ENCODE measurements at regions not wholly inside any gene's neighbourhood (a gene's known extent, or its start where the extent isn't known, plus 50 kb on each side); places are given as distances from the start of the nearest gene placed in this dataset.

DNA sequence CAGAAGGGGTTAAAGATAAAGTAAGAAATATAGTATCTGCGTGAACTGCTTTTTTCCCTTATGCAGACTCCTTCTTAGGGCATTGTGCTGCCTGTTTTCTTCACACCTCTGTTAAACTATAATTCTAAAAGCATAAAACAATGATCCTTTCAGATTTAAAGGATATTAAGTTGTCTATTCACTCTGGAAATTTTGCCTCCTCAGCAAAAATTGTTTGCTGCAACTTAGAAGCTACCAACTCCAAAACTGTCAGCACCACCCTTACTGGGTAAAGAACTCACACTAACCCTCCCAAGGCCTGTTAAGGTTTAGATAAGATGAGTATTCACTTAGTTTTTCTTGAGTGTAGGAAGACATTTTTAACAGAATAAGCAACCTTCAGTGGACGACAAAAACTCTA lies 259.5 kb downstream of the KDM5D start:
- TF ChIP-seq, protein P1, sequence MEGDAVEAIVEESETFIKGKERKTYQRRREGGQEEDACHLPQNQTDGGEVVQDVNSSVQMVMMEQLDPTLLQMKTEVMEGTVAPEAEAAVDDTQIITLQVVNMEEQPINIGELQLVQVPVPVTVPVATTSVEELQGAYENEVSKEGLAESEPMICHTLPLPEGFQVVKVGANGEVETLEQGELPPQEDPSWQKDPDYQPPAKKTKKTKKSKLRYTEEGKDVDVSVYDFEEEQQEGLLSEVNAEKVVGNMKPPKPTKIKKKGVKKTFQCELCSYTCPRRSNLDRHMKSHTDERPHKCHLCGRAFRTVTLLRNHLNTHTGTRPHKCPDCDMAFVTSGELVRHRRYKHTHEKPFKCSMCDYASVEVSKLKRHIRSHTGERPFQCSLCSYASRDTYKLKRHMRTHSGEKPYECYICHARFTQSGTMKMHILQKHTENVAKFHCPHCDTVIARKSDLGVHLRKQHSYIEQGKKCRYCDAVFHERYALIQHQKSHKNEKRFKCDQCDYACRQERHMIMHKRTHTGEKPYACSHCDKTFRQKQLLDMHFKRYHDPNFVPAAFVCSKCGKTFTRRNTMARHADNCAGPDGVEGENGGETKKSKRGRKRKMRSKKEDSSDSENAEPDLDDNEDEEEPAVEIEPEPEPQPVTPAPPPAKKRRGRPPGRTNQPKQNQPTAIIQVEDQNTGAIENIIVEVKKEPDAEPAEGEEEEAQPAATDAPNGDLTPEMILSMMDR (IDR thresholded peaks at IDR 0.05; ENCODE audit: insufficient read depth, low read length, severe bottlenecking), result no peak
- no peak overlapping the region for H3K4me3 ChIP-seq (ENCODE audit: low read depth, low read length)
- no peaks in the 10 kb centered on the region for H3K36me3 ChIP-seq (ENCODE audit: control insufficient read depth, insufficient read depth, low read length)
- DNase-seq (ENCODE audit: low read depth) (no peak), FAIRE-seq (no peak)
- no peaks in the 10 kb centered on the region for H3K27me3 ChIP-seq (ENCODE audit: control insufficient read depth, insufficient read depth, low read length)

- FAIRE-seq (no peak), DNase-seq (ENCODE audit: low read depth) (no peak)
- no peaks in the 10 kb centered on the region for H3K36me3 ChIP-seq (ENCODE audit: control insufficient read depth, insufficient read depth, low read length)
- TF ChIP-seq, protein P1 (IDR thresholded peaks at IDR 0.05; ENCODE audit: insufficient read depth, low read length, severe bottlenecking), result no peak
- no peak overlapping the region for H3K4me3 ChIP-seq (ENCODE audit: low read depth, low read length)
- no peaks in the 10 kb centered on the region for H3K27me3 ChIP-seq (ENCODE audit: control insufficient read depth, insufficient read depth, low read length)
These were observed 265.4 kb downstream of the KDM5D start for GRCh38 chrY:19479141-19479540.

DNA sequence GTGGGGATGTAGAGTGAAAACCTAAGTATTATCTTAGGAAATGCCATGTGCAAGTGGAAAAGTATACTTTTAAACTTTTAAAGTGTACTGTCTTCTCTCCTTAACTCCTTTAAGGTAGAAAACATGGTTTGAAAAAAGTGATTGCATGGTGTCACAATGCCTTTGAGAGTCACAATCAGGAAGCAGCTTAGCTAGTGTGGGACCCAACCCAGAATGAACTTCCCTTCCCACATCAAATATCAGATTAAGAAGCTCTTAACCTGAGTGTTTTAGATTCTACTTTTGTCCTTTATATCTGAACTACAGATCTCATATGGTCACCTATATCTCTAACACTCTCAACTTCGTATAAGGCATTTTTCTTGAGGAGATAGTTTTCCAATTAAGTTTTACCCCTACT lies 266.6 kb downstream of the KDM5D start:
- Histone ChIP-seq H3K4me3 (ENCODE audit: low read depth, low read length) (no peak overlapping the region), H3K27me3 (ENCODE audit: control insufficient read depth, insufficient read depth, low read length) (no peaks in the 10 kb centered on the region), H3K36me3 (ENCODE audit: control insufficient read depth, insufficient read depth, low read length) (no peaks in the 10 kb centered on the region)
- TF ChIP-seq, protein P1 (IDR thresholded peaks at IDR 0.05; ENCODE audit: insufficient read depth, low read length, severe bottlenecking), result no peak
- FAIRE-seq (no peak), DNase-seq (ENCODE audit: low read depth) (no peak)

- H3K4me3 ChIP-seq (ENCODE audit: low read depth, low read length), result no peak overlapping the region
- no peaks in the 10 kb centered on the region for H3K27me3 ChIP-seq (ENCODE audit: control insufficient read depth, insufficient read depth, low read length)
- DNase-seq (ENCODE audit: low read depth), result no peak
- H3K36me3 ChIP-seq (ENCODE audit: control insufficient read depth, insufficient read depth, low read length), result no peaks in the 10 kb centered on the region
- FAIRE-seq, result no peak
- TF ChIP-seq, protein P1 (IDR thresholded peaks at IDR 0.05; ENCODE audit: insufficient read depth, low read length, severe bottlenecking), result no peak
These were observed 278.7 kb downstream of the KDM5D start for GRCh38 chrY:19465809-19466208.

DNA sequence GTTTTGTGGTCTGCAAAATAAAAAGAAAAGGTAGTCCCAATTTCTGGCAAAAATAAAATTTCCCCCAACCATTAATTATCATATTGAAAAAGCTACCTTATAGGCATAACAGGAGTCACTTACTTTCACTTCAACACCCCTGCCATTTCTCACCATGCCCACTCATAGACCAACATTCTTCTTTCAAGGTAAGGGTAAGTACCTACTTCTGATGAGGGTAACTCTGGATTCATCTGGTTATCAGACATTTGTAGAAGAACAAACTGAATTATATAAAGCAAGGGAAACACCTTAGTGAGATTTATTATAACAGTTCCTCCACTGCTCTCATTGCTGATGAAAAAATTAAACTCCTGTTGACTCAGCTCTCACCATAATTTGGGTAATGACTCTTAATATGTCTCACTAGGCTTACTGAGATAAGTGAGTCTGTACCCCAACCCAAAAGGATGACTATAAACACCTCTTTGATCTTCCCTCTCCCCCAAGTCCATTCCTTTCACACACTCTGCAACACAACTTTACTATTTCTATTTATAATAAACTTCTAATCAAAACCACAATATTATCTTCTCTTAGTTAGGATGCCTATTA lies 287.6 kb downstream of the KDM5D start:
- FAIRE-seq, result no peak
- H3K36me3 ChIP-seq (ENCODE audit: control insufficient read depth, insufficient read depth, low read length), result no peaks in the 10 kb centered on the region
- no peaks in the 10 kb centered on the region for H3K27me3 ChIP-seq (ENCODE audit: control insufficient read depth, insufficient read depth, low read length)
- H3K4me3 ChIP-seq (ENCODE audit: low read depth, low read length), result no peak overlapping the region
- no peak for DNase-seq (ENCODE audit: low read depth)
- TF ChIP-seq, protein P1 (IDR thresholded peaks at IDR 0.05; ENCODE audit: insufficient read depth, low read length, severe bottlenecking), result no peak

GRCh38 chrY:19433059-19433458 lies 311.5 kb downstream of the KDM5D start:
- TF ChIP-seq, protein P1 (IDR thresholded peaks at IDR 0.05; ENCODE audit: insufficient read depth, low read length, severe bottlenecking), result peak; percentile 50
- Histone ChIP-seq H3K36me3 (ENCODE audit: control insufficient read depth, insufficient read depth, low read length) (no peaks in the 10 kb centered on the region), H3K27me3 (ENCODE audit: control insufficient read depth, insufficient read depth, low read length) (no peaks in the 10 kb centered on the region), H3K4me3 (ENCODE audit: low read depth, low read length) (no peak overlapping the region)
- DNase-seq (ENCODE audit: low read depth) (peak; percentile 55), FAIRE-seq (no peak)
